ENCODE measurements at regions not wholly inside any gene's neighbourhood (a gene's known extent, or its start where the extent isn't known, plus 50 kb on each side); places are given as distances from the start of the nearest gene placed in this dataset.

DNA sequence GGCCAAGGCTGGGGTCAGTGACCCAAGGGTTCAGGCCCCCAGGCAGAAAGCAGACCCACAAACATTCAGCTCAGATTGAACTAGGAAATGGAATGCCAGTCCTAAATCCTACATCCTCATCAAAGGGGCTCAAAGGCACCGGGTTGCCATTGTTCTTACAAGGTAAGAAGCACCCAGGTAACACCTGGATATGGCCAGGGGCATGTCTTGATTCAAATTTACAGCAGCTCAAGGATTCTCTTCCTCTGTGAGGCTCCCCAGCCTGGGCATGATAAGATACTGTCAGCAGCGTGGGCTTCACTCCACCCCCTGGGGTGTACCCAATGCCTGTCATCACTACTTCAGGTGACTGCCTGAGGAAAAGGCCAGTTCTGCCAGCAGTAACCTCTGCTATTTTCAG, 92.1 kb upstream of the FSTL4 start:
- DNase-seq: no peak

DNA sequence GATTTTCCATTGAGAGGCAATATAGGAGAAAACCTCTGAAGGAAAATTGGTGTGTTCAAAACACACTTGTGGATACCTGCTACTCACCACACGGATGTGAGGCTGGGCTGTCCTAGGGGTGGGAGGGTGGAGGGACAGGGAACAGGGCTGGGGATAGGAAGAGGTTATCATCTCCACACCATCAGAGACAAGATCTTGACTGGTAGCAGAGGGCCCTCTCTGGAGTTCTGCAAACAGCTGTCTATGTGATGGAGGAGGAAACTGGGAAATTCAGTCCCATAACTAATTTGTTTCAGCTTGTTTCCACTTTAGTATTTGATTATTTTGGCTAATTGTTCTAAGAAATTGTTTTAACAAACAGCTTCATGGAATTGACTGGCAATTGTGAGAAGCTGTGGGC, 91.6 kb upstream of the FSTL4 start:
- DNase-seq: no peak

DNA sequence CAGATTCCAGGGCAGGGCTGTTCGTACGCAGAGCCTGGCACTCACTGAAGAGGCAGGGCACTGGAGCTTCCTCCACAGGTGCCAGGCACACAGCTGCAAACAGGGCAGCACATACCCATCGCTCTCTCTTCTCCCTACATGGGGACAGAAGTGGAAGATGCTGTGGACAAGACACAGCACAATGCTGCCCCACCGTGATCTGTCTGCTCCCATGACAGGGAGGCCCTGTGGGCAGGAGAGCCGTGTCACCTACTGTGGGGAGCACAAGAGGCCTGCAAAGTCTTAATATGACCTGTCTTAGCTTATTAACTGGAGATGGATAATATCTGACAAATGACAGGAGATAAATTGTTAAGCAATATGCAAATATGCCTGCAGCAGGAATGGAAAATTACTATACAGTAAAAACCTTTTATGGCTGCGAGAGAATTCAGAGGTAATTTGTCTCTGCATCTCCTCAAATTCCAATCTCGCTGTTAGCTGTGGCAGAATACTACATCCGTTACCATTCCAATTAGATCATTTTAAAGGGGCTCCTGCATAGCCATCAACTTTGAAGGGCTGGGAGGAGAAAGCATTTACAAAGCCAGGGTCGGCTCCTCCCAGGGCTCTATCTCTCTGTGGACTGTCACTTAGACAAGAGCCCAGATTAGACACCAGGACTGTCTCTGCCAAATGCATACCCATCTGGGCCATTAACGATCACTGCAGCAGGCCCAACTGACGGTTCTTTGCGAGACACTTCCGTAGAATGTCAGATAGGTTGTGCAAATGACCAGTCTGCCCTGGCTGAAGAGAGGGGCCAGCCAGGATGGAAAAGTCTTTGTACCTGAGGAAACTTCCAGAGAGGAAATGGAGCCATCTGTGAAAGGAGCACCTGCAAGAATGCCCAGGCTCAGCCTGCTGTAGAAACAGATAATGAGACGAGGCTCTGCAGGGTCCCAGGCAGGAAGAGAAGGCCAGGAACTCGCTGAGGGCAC, 90.7 kb upstream of the FSTL4 start:
- no peak for DNase-seq

DNA sequence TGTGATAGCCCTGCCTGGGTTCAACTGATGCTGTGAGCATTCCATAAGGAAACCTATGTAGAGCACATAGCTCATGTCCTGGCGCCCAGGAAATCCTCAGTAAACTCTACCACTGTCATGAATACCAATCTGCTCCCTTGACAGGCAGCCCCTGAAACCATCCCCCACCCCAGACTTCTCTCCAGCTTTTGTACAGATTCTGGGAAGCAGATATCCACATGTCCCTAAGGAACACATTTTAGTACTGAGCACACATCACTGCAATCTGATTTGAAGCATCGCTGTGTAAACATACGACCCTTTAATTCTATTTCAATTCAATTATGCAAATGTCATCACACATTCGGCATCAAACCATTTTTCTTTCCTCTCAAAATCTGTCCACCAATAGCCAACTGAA, 89.5 kb upstream of the FSTL4 start:
- no peak for DNase-seq

DNA sequence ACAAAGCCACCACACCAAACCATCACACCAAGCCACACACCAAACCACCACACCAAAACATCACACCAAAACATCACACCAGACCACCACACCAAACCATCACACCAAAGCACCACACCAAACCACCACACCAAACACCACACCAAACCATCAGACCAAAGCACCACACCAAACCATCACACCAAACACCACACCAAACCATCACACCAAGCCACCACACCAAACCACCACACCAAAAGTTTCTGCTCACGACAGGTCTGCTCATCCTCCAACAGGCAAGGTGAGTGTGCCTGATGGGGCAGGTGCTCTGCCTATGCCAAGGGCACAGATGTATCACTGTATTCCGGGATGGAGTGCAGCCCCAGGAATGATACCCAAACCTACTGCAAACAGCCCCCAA, 87.9 kb upstream of the FSTL4 start:
- no peak for DNase-seq

DNA sequence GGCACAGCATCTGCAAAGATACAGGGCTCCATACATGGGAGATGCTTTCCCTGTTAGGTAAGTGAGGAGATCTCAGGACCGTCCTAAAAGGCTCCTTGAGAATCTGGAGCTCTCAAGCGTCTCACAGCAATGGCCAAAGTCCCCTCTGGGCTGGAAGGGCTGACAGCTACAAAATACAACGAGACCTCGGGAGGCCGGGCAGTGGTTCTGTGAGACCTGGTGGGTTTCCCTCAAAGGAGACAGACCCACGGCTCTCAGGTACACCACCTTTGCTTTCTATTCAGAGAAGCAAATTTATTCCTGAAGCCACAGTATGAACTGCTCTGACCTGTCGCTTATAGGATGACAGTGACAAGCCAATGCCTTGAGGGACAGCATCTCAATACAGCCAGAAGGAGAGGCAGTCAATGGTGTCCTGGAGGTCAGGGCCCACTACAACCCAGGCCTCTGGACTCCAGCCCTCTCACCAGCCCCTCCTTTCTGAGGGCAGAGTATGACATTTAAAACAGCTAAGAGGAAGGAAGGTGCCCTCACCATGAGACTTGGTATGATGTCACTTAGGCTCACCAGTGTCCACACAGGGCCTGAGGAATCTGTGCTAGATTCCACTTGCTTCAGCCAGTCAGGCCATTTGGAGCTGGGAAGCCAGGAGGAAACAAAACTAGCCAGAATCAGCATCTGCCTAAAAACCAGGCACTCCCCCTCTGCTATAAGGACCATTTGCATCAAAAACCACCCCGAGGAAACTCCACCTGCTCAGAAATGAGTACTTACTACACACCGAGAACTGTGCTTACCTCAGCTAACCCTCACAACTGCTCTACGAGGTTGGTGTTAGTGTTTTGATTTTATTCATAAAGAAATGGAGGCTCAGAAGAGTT, 86.5 kb upstream of the FSTL4 start:
- DNase-seq: no peak

DNA sequence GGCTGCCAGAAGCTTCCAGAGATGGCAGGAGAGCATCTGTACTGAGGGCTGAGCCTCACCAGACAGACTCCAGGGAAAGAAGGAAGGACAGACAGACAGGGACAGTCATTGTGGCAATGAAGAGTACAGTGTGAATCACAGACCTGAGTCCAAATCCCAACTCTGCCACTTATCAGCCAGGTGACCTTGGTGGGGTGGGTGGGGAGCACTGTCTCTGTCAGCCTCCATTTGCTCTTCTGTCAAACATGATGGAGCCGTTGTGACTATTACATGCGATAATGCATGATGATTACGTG, 85.9 kb upstream of the FSTL4 start:
- no peak for DNase-seq

DNA sequence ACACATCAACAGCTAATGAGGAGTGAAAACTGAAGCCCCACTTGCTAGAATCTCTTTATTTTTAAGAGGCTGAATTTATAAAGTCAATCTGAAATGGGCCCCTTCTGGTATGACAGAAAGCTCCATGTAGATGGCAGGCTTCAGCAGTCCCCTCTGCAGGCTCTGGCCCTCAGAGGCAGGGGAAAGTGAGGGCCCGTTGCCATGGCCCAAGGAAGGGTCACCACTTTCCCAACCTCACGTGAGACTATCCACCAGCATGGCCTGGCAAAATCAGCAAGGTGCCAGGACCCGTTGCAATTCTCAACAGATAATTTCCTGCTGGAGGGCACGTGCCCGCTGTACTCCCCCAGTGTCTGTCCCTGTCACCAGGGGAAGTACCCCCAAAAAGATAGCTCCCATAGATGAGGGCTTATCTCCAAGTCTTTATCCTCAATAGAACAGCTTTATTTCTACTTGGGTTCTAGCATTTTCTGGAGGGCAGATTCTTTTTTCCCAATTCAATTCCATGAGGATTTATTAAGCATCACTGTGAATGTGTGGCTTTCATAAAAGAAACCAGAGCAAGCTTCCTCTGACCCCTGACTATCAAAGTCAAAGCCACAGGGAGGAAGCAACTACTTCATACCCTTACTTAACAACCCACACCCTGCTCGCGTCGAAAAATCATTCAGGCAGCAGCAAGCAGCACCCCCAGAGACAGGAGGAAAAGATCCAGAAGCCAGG, 85.4 kb upstream of the FSTL4 start:
- no peak for DNase-seq

DNA sequence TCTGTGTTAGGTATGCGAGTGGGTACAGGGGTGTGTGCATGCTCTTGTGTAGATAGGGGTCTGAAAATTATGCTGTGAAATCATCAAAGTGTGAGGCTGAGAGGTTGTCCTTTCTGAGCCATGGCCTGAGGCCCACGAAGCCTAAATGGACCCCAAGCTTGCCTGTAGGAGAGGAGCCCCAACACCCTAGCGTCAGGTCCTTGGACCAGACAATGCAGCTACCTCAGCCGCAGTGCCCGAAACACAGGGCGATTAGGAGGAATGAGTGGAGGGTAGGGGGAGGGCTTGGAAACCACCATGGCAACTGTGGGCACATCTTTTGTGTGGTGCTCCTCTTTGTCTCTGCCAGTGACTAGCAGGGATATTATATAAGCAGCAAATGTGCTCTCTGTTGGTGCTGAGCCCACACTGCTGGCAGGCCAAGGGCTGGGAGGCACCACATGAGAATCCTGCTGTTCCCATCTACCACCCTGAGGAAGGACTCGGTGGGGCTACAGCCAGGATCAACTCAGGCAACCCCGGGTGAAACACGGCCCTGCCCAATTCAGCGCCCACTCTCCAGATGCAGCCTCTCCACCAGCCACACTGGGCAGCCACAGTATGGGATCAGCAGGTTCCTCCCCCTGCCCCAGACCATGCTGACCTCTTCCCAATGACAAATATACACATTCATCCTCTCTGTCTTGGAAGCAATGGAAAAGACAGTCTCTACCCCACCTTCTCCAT, 84.6 kb upstream of the FSTL4 start:
- DNase-seq: no peak

DNA sequence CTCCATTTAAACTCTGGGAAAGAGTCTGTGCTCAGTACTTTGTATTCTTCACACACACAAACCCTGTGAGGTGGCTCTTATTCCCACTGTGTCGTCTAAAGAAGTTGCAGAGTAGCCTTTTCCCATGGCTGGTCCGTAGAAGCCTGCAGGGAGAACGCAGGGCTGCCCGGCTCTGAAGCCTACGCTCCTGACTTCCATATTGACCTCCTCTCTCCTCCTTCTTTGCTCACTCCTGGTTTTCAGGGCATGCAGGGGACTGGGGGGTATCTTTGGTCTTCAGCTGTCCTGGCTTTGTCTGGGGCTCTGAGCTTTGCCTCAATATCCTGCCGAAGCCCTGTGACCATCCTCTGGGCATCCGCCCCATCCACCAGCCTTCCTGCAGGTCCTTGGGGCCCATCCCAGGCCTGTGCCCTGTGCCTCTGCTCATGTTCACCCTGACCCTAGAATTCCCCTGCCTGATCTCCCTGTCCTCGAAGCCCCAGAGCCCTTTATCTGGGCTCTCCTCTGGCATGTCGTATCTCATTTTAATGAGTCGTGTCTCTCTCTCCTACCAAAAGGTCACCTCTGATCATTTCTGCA, 83.8 kb upstream of the FSTL4 start:
- no peak for DNase-seq

DNA sequence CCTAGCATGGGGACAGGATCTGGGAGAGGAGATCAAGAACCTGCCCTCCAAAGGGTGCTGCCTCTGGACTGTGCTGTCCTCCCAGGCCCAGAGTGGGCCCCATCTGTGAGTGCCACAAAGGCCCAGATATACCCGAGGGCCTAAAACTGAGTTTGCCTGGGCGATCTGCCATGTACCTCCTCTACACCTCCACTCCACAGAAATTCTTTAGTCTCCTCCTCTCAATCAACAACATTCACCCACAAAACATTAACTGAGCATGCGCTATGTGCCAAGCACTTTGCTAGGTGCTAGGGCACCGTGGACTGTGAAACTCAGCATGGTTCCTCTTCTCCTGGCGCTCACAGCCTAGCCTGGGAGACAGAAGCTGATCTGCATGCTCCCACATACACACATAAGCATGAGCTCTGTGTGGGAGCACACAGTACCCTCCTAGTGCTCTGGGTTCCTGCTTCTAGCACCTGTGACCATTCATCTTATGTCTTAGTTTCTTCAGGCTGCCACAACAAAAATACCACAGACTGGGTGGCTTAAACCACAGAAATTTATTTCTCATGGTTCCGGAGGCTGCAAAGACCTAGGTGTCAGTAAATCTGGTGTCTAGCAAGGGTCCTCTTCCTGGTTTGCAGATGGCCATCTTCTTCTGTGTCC, 82.0 kb upstream of the FSTL4 start:
- no peak for DNase-seq

DNA sequence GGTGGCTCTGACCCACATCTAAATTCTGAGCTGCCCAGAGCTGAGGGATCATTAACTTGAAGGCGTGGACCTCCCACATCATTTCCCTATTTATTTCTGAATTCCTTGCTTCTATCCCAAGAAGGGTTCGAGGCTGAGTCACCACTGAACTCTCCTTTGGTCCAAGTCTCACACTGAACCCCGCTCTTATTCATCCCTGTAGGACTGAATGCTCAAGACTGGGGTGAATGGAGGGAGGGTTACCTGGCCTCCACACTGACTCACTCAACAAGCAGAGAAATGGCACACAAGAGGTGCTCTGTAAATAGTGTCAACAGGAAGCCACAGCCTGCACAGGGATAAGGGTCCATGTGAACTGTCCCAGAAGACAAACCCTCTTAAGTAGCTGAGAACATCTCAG, 79.1 kb upstream of the FSTL4 start:
- DNase-seq: no peak

DNA sequence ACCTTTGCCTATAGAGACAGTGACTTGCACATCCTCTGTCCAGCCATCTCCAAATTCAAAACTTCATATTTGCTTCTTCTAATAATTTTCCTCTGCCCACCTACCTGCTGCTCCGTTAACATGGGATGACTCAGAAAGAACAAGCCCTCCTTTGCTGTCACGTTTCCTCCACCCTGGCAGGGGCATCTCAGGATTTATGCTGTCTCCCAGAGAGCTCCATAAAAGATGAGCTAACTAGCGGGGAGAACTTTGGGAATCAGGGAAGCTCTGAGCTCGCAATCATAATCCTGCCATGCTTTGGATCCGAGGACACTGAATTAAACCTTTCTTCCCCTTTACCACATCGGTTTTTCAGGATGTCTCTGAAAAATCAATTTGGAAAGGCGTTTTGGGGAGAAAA, 78.4 kb upstream of the FSTL4 start:
- DNase-seq: no peak

DNA sequence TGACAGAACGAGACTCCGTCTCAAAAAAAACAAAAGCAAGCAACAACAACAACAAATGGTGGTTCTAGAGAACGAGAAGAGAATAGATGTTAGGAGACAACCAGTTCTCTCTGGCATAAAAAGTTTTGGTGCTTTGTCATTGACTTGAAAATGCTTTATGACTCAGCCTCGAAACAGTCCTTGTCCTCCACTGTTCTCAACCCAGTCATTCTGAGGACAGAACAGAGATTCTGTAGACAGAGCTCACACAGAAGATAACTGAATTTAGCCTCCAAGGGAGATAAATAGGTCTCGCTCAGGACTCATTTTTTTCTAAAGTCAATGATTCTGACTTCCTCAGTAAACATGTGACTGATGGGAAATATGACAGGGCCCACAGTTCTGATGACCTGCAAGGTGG, 76.0 kb upstream of the FSTL4 start:
- DNase-seq: no peak

DNA sequence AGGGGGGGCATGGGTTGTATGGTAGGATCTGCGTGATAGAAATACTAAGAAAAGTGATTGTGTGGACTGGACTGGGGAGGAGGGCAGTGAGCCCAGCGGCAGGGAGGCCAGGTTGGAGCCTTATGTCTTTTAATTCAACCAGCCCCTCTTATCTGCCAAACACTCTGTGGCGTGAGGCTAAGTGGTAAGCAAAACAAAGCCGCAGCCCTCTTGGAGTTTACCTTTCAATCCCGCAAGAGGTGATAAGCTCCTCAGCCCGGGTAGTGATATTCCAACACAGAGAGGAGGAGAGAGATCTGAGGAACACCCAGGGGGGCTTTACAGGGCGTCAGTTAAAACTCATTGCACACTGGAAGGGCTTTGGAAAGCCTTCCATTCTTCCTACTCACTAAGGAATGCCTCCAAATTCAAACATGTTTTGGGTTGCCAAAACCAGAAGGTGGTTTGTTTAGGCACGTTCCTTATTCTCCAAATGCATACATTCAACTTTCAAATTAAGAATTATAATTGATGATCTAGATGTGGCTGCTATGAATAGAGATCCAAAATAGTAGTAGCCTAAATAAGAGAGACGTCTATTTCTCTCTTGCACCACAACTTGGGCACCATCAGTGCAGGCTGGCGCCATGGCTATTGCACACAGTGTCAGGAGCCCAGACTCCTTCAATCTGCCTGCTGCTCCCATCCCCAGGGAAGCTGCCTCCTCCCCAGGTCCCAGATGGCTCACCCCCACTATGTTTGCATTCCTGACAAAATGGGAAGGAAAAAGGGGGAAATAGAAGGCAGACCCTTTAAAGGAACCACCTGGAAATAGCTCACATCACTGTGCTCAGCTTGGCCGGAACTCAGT, 75.1 kb upstream of the FSTL4 start:
- DNase-seq: no peak

DNA sequence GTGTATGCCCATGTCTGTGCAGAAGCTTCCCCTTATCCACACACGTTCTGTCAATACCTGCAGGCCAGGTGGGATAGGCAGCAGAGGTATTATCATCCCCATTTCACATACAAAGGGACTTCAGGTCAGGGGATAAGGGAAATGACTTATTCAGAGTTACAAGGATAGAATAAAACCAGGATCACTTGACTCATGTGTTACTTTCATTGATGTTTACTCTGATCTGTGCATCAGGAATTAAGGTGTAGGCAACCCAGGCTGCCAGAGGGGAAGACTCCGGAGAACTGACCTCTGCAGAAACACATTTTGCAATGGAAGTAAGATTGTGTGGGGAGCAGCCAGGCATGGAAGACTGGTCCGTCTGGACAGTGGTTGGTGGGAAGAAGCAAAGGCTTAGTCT, 74.2 kb upstream of the FSTL4 start:
- DNase-seq: no peak

DNA sequence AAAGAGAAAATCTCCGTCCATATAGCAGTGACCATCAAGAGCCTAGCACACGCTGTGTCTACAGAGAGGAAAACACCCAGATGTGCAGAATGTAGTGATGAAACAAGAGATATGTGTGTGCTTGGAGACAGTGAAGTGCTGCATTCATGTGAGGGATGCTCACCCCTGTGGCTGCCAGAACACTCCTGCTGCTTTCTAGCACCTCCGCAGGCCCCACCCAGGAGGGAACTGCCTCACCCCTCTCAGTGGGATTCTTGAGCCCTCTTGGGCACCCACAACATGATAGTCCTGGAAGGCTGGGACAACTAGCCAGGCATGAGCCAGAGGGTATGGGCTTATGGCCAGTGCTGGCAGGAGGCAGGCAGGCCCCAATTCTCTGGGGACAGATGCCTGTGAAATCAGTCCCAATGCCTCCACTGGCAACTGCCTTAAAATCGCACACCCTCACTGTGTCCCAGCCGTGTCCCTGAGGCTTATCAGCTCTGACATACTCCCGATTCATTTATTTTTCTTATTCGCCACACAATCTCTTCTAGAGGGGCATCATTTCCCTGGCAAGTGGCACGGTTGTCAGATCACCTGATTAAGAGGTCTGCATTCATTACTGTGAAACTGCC, 73.2 kb upstream of the FSTL4 start:
- DNase-seq: no peak

DNA sequence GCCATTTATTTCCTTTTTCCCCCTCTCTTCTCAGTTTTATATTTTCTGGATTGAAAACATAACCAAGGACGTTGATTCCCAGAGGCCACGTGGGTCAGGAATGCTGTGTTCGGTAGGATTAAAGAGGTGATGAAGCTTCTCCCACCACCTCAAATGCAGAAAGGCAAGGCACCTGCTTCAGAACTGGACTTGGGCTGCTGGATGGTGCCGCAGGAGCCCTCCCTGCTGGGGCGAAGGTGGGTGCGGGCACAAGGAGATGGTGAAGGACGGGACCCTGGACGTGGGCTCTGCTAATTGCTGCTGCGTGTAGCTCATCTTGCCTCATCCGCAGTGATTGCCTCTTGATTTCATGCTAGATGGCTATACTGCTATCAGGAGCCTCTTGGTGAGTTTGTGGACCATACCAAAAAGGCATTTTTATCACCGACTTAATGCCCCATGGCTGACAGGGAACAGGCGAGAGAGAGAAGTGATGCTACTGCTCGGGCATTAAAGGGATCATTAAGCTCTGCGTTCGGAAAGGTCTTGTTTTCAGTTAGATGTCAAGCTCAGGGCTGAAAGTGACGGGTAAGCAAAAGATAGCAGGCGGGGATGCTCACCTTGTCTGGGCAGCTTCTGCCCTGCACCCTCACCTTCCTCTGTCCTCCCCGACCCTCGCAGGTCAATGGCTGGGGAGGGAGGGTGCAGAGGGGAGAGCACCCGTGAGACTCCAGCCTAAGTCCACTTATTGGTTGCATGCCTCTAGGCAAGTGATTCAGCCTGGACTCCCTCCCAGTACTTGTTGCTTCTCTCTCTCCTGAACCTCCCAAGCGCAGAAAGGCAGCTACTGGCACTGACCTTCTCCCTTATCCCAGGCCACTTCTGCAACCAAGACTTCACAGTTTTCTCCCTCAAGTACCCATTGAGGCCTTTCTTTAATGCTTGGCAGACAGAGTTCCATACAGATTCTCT, 71.6 kb upstream of the FSTL4 start:
- DNase-seq: no peak

DNA sequence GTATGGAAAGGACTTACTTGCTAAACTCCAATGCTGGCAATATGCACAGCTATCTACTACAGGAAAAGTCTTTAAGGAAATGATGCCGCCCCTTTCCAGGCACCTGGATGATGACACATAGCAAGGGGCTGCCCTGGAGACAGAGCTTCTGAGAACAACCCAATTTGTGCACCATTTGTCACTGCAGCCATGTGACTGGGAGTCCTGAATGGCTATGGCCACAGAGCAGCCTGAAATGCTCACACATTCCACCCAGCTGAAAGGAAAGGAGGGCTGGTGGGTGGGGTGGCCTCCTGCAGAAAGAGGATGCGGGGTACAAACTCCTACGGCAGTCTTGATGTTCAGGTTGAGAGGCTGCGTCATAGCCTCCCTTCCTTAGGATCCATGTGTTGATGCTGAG, 70.1 kb upstream of the FSTL4 start:
- DNase-seq: no peak
